ENCODE measurements at regions not wholly inside any gene's neighbourhood (a gene's known extent, or its start where the extent isn't known, plus 50 kb on each side); places are given as distances from the start of the nearest gene placed in this dataset.

GRCh38 chr4:34512616-34513015 lies 1731.7 kb downstream of the ARAP2 start:
- TF ChIP-seq SUZ12 (IDR thresholded peaks at IDR 0.05; ENCODE audit: extremely low read depth, insufficient read depth, insufficient read length) (no peak), ZNF274 (IDR thresholded peaks at IDR 0.05; ENCODE audit: low read depth, low read length) (no peak), YY1 (IDR thresholded peaks at IDR 0.05; ENCODE audit: insufficient read depth, insufficient read length) (no peak)

Data from NT2/D1 (cell line).